GM23248 (cell line): ENCODE measurements at regions not wholly inside any gene's neighbourhood (a gene's known extent, or its start where the extent isn't known, plus 50 kb on each side); places are given as distances from the start of the nearest gene placed in this dataset.

ENCODE experiments used
- DNase-seq: peaks from one replicate; pipeline ENCODE4 v3.0.0-alpha.2; 2015
- H2AFZ ChIP-seq: fragments of 200-600 bp; sonication (generic); 2 replicates; pipeline ENCODE4 v1.6.1; 2016; ENCODE audit warnings: antibody characterized with exemption
- H3F3A ChIP-seq: fragments of 200-600 bp; sonication (generic); 2 replicates; pipeline ENCODE4 v1.6.1; 2016; ENCODE audit warnings: mild to moderate bottlenecking, antibody characterized with exemption, mixed run types; ENCODE audit not compliant: insufficient read depth
- H3K27ac ChIP-seq: fragments of 200-600 bp; sonication (generic); 2 replicates; pipeline ENCODE4 v1.5.1; 2016; ENCODE audit warnings: mild to moderate bottlenecking
- H3K27me3 ChIP-seq: fragments of 200-600 bp; sonication (generic); replicated peaks from 2 replicates; pipeline ENCODE4 v1.6.1; 2016; ENCODE audit warnings: mild to moderate bottlenecking; ENCODE audit not compliant: insufficient read depth
- H3K36me3 ChIP-seq: fragments of 200-600 bp; sonication (generic); 2 replicates; pipeline ENCODE4 v1.6.1; 2016; ENCODE audit warnings: low read depth, mild to moderate bottlenecking
- H3K4me1 ChIP-seq: fragments of 200-600 bp; sonication (generic); 2 replicates; pipeline ENCODE4 v1.6.1; 2016; ENCODE audit warnings: mild to moderate bottlenecking; ENCODE audit not compliant: insufficient read depth
- H3K4me2 ChIP-seq: fragments of 200-600 bp; sonication (generic); one replicate; pipeline ENCODE4 v1.6.1; 2016; ENCODE audit warnings: mild to moderate bottlenecking; ENCODE audit not compliant: unreplicated experiment
- H3K4me3 ChIP-seq: fragments of 200-600 bp; sonication (generic); 2 replicates; pipeline ENCODE4 v1.5.1; 2016; ENCODE audit warnings: mild to moderate bottlenecking
- H3K79me2 ChIP-seq: fragments of 200-600 bp; sonication (generic); 2 replicates; pipeline ENCODE4 v1.6.1; 2016; ENCODE audit warnings: mild to moderate bottlenecking; ENCODE audit not compliant: insufficient read depth
- H3K9ac ChIP-seq: fragments of 200-600 bp; sonication (generic); 2 replicates; pipeline ENCODE4 v1.6.1; 2016; ENCODE audit warnings: mild to moderate bottlenecking
- H3K9me2 ChIP-seq: fragments of 200-600 bp; sonication (generic); 2 replicates; pipeline ENCODE4 v1.6.1; 2016; ENCODE audit warnings: mixed run types, mild to moderate bottlenecking, moderate library complexity; ENCODE audit not compliant: insufficient read depth
- H3K9me3 ChIP-seq: fragments of 200-600 bp; sonication (generic); one replicate; pipeline ENCODE4 v1.6.1; 2017; ENCODE audit warnings: low read depth
- H4K20me1 ChIP-seq: fragments of 200-600 bp; sonication (generic); 2 replicates; pipeline ENCODE4 v1.6.0; 2016; ENCODE audit not compliant: insufficient read depth
- EZH2 ChIP-seq: fragments of 200-600 bp; sonication (generic); IDR thresholded peaks from 2 replicates; pipeline ENCODE4 v1.6.1; 2018; ENCODE audit warnings: antibody characterized with exemption, mild to moderate bottlenecking; ENCODE audit not compliant: insufficient read depth, poor library complexity, severe bottlenecking
- EZH2phosphoT487 ChIP-seq: fragments of 200-600 bp; sonication (generic); IDR thresholded peaks from 2 replicates; pipeline ENCODE4 v1.6.1; 2018; ENCODE audit warnings: antibody characterized with exemption, moderate library complexity, mild to moderate bottlenecking, low read depth; ENCODE audit not compliant: insufficient read depth
- WGBS, 2 experiments: methylation state at CpG; one replicate each; pipeline ENCODE4 v1.1.6; 2015 to 2017; ENCODE audit warnings: low lambda C conversion rate in 2 of 2, low coverage in 1 of 2; ENCODE audit errors: missing lambda C conversion rate in 2 of 2; 5-methylcytosine and 5-hydroxymethylcytosine counted together
- in situ Hi-C: fragments of 300-500 bp; cut with MboI; formaldehyde crosslinking; loops from 2 replicates; pipeline ENCODE4 v1.15.0; 2020

GRCh38 chr6:126541806-126542491, 202.0 kb downstream of the CENPW start:
- DNase-seq: no peak
- no peak for TF ChIP-seq EZH2
- no peak for TF ChIP-seq EZH2phosphoT487
- peaks cover 8% of the 10 kb centered on the region; the same call in 1 of the 2 replicates for H3K4me1 ChIP-seq
- in situ Hi-C loops: no loop called here
- H3K9me3 ChIP-seq: no peaks in the 10 kb centered on the region
- peaks cover 17% of the 10 kb centered on the region; the same call in 1 of the 2 replicates for H3F3A ChIP-seq
- H3K36me3 ChIP-seq: no peaks in the 10 kb centered on the region
- H3K27ac ChIP-seq: no peak overlapping the region
- no peaks in the 10 kb centered on the region for H3K79me2 ChIP-seq
- H3K27me3 ChIP-seq: no peaks in the 10 kb centered on the region
- no peak overlapping the region for H2AFZ ChIP-seq
- H3K9me2 ChIP-seq: no peaks in the 10 kb centered on the region
- H3K9ac ChIP-seq: no peak overlapping the region
- H3K4me2 ChIP-seq: no peak overlapping the region
- WGBS, 2 experiments: 83% methylated on average over 5 of the region's 5 CpGs
- no peaks in the 10 kb centered on the region for H4K20me1 ChIP-seq
- no peak overlapping the region for H3K4me3 ChIP-seq

DNA sequence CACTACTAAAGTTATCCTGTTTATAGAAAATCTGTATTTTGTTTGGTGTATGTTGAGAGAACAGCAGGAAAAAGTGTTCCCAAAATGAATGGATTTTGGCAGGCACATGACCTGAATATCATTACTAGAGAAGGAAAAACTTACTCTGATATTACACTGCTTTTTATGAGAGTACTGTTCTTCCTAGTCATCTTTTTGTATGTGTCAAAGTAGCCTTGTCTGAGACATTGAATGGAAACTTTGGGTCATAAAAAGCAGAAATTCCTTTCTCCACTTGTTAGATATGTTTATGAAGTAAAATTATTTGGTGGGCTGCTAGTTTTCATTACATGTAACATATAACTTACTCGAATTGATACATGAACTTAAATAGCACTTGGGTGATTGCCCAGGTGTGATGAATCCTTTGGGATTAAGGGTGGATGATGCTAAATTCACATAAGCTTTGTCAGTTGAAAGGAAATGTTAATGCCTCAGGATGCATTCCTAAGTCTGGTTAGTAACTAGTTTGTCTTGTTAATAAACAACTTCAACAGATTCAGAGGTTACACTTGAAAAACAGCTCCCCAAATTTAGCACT, 206.7 kb downstream of the CENPW start:
- no peaks in the 10 kb centered on the region for H3K9me3 ChIP-seq
- H3K79me2 ChIP-seq: no peaks in the 10 kb centered on the region
- H3K4me2 ChIP-seq: no peak overlapping the region
- no peak overlapping the region for H3K4me3 ChIP-seq
- 0 to 5% methylated on average over 1 of the region's 1 CpG for WGBS, 2 experiments
- H3K36me3 ChIP-seq: no peaks in the 10 kb centered on the region
- TF ChIP-seq EZH2: no peak
- no peak for TF ChIP-seq EZH2phosphoT487
- no peaks in the 10 kb centered on the region for H3K27me3 ChIP-seq
- peak overlapping the region; percentile 12; the same call in 1 of the 2 replicates for H3K27ac ChIP-seq
- H4K20me1 ChIP-seq: no peaks in the 10 kb centered on the region
- no peaks in the 10 kb centered on the region for H3K9me2 ChIP-seq
- H3K9ac ChIP-seq: no peak overlapping the region
- in situ Hi-C loops: no loop called here
- H3F3A ChIP-seq: peaks cover 10% of the 10 kb centered on the region; the same call in 1 of the 2 replicates
- DNase-seq: peak; percentile 69
- H3K4me1 ChIP-seq: no peaks in the 10 kb centered on the region
- no peak overlapping the region for H2AFZ ChIP-seq

DNA sequence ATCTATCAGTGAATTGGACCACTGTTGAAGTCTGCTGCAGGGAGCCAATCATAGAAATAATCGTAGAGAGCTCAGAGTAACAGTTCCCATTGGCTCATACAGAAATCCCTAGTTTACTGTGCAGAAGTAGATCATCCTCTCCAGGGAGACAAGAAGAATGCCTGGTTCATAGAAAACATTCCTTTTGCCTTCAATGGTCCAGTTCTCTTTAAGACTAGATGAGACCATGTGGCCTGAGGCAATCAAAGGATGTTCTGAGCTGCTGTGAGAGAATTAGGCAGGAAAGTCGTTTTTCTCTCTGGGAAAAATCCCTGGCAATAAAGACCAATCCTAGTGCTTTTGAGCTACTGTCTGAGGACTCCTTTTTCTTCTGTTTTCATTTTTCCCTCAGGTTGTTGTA, 208.4 kb downstream of the CENPW start:
- H3F3A ChIP-seq: peaks cover 11% of the 10 kb centered on the region; the same call in 1 of the 2 replicates
- no peaks in the 10 kb centered on the region for H3K79me2 ChIP-seq
- H3K36me3 ChIP-seq: no peaks in the 10 kb centered on the region
- no peaks in the 10 kb centered on the region for H3K9me3 ChIP-seq
- 36 to 47% methylated on average over 2 of the region's 2 CpGs for WGBS, 2 experiments
- H3K9me2 ChIP-seq: no peaks in the 10 kb centered on the region
- no peak overlapping the region for H3K4me3 ChIP-seq
- H3K4me1 ChIP-seq: 0 out of 2 replicates have a peak, but pooled peaks cover under 1% of the 10 kb centered on the region
- TF ChIP-seq EZH2 (no peak), EZH2phosphoT487 (no peak)
- no peak overlapping the region for H3K4me2 ChIP-seq
- no peak overlapping the region for H3K27ac ChIP-seq
- H3K9ac ChIP-seq: no peak overlapping the region
- H4K20me1 ChIP-seq: no peaks in the 10 kb centered on the region
- peak; percentile 34 for DNase-seq
- in situ Hi-C loops: no loop called here
- H3K27me3 ChIP-seq: no peaks in the 10 kb centered on the region
- no peak overlapping the region for H2AFZ ChIP-seq

- no peaks in the 10 kb centered on the region for H3K79me2 ChIP-seq
- TF ChIP-seq EZH2: no peak
- TF ChIP-seq EZH2phosphoT487: no peak
- H4K20me1 ChIP-seq: no peaks in the 10 kb centered on the region
- in situ Hi-C loops: no loop called here
- peaks cover 16% of the 10 kb centered on the region for H3F3A ChIP-seq
- H3K27ac ChIP-seq: no peak overlapping the region
- H2AFZ ChIP-seq: no peak overlapping the region
- DNase-seq: no peak
- no peak overlapping the region for H3K4me3 ChIP-seq
- 0 out of 2 replicates have a peak, but pooled peaks cover 5% of the 10 kb centered on the region for H3K4me1 ChIP-seq
- no peaks in the 10 kb centered on the region for H3K9me3 ChIP-seq
- H3K36me3 ChIP-seq: no peaks in the 10 kb centered on the region
- 94 to 95% methylated on average over 5 of the region's 5 CpGs for WGBS, 2 experiments
- no peaks in the 10 kb centered on the region for H3K9me2 ChIP-seq
- H3K4me2 ChIP-seq: no peak overlapping the region
- H3K27me3 ChIP-seq: no peaks in the 10 kb centered on the region
- no peak overlapping the region for H3K9ac ChIP-seq
These were observed 210.4 kb downstream of the CENPW start for GRCh38 chr6:126550323-126550722.
